SH-SY5Y (cell line): ENCODE measurements at regions not wholly inside any gene's neighbourhood (a gene's known extent, or its start where the extent isn't known, plus 50 kb on each side); places are given as distances from the start of the nearest gene placed in this dataset.

Experiments used
- GATA2 ChIP-seq: IDR thresholded peaks from 2 replicates; pipeline ENCODE4 v1.6.1; 2011; ENCODE audit warnings: mild to moderate bottlenecking, low read depth, low read length
- GATA3 ChIP-seq: IDR thresholded peaks from 2 replicates; pipeline ENCODE4 v1.6.1; 2011; ENCODE audit warnings: low read depth, mild to moderate bottlenecking, low read length, moderate library complexity

GRCh38 chr4:115470763-115471162, 357.3 kb upstream of the NDST4 start:
- no peak for TF ChIP-seq GATA2
- TF ChIP-seq GATA3 = no peak
